ENCODE measurements at regions not wholly inside any gene's neighbourhood (a gene's known extent, or its start where the extent isn't known, plus 50 kb on each side); places are given as distances from the start of the nearest gene placed in this dataset.

DNA sequence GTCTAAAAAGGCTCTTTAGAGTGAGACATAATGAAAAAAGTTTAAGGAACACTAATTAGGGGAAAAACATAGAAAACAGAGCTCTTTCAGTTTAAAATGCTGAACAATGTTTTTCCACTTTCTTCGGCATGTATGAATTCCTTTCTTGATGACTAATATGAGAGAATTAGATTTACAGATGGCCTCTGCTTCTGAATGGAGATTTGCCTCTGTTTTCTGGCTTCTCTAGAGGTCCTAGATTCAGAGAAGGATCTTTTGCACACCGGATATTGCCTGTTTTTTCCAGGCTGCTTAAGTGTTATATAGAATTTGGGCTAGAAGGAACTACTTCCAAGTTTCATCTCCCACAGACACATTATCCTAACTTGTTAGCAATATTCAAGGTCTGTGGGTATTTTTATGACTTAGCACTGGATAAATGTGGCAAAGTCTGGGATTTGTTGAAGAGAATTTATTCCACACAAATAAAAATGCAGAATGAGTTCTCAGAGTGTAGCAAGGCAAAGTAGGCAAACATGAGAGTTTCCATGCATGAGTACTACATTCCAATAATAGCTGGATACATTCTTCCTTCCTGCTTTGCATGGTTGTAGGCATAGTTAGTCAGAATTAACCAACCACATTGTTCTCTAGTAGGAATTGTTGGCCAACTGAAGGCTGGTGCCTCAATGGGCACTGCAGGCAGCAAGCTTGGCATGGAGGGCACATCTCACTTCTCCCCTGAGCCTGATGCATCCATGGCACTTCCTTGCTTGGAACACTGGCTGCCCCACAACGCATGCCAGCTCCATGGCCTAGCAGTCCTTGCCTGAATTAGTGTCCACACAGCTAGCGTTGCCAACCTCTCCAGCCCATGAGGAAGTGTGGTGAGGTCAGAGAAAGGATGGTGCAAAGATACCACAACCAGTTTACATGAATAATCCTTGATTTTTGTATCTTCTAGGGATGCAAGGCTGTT lies 224.2 kb downstream of the CLIC5 start:
- no peak for DNase-seq (ENCODE audit: low read depth in 2 of 3, low spot score in 2 of 3)

GRCh38 chr6:45789238-45789637 lies 226.4 kb downstream of the CLIC5 start:
- no peak for DNase-seq (ENCODE audit: low read depth in 2 of 3, low spot score in 2 of 3)

- no peak for DNase-seq (ENCODE audit: low read depth in 2 of 3, low spot score in 2 of 3)
Observed at GRCh38 chr6:45787384-45787783, 228.3 kb downstream of the CLIC5 start.

DNA sequence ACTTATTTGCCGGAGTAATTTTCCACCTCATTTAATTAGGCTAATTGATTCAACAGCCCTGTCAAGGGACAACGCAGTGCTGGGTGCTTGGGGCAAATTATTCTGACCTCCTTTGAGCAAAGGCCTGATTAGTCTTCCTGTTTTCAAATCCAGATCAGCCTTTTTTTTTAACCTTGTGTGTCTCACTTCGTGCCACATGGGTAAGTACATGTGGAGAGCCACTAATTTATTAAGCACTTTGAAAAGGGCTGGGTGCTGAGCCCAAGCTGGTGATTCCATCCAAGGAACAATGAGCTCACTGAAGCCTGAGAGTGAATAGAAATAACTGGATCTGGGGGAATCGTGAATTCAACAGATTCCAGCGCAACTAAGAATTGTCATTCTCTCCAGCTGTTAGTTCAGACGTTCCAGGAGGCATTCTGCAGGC lies 229.3 kb downstream of the CLIC5 start:
- no peak for DNase-seq (ENCODE audit: low read depth in 2 of 3, low spot score in 2 of 3)

DNA sequence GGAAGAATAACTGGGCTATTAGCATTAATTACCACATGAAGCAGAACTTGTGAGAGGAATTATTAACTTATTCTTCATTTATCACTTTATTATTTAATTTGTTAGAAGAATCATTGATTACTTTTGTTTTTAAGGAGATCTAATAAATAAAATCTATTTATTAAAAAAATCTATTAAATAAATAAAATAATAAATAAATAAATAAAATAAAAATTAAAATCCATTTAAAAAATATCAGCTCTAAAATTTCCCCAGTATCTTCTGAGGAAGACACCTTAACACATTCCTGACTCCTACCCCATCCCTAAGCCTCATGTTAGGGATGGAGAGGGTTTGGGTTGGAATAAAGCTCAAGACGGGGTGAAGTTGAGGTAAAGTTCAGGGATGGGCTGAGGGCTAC lies 231.4 kb downstream of the CLIC5 start:
- no peak for DNase-seq (ENCODE audit: low read depth in 2 of 3, low spot score in 2 of 3)

DNA sequence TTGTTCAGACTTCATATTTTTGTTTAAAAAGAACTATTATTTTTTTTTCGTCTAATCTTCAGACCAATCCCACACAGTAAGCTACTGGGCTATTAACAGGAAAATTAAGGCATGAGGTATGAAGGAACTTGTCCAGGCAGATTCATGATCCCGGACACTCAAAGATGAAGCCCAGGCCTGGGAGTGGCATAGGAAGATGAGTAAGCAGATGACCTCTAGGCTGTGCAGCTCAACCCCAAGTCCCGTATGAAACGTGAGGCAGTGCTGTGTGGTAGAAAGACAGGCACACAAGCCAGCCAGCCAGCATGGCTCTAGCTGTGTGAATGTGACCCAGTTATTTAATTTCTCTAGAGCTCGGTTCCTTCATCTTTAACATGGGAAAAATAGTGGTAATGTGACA lies 231.9 kb downstream of the CLIC5 start:
- DNase-seq (ENCODE audit: low read depth in 2 of 3, low spot score in 2 of 3) = no peak

- DNase-seq (ENCODE audit: low read depth in 2 of 3, low spot score in 2 of 3) = no peak
Observed at GRCh38 chr6:45781890-45782289, 233.8 kb downstream of the CLIC5 start.

DNA sequence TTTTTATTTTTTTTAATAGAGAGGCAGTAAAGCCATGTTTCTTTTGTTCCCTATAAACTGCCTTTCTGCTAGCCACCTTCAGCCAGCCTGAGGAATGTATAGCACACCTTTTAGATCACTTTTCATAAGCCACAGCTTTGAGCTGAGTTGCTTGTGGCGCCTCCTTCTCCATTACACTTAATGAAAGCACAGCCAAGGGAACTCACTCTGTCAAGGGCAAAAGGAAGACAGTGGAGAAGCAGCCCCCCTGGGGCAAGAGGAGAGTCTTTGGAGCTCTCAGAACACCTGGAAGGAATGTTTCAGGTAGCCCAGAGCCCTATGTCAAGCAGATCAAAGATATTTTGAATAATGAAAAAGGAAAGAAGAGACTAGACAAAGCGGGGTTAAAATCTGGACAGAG lies 235.1 kb downstream of the CLIC5 start:
- no peak for DNase-seq (ENCODE audit: low read depth in 2 of 3, low spot score in 2 of 3)

DNA sequence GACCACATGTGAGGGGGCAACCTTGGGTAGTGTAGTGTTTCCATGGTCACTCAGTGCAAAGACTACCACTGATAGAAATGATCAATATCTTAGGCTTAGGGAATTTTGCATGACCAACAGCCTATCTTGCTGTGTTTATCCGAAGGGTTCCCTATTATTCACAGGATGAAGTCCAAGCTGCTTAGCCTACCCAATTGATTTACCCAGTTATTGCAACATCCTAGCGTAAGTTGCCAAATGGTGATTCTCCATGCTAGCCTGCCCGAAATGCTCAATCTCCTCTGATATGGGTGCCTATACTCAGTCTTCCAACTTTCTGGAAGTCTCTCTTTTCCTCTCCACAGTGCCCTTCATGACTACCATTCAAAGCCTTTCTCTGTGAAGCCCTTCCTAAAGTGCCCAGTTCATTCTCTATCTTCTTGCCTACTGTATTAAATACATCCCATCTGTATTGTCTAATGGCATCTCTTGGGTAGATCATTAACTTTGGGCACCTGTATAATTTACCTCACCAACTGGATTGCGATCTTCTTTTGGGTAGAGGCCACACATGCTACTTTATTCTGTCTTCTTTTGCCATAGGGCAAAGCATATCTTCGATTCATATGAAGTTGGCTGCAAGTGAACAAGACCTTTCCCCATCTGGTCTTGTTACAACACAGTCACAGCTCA lies 240.5 kb downstream of the CLIC5 start:
- no peak for DNase-seq (ENCODE audit: low read depth in 2 of 3, low spot score in 2 of 3)

- no peak for DNase-seq (ENCODE audit: low read depth in 2 of 3, low spot score in 2 of 3)
Observed at GRCh38 chr6:45773906-45774305, 241.8 kb downstream of the CLIC5 start.

DNA sequence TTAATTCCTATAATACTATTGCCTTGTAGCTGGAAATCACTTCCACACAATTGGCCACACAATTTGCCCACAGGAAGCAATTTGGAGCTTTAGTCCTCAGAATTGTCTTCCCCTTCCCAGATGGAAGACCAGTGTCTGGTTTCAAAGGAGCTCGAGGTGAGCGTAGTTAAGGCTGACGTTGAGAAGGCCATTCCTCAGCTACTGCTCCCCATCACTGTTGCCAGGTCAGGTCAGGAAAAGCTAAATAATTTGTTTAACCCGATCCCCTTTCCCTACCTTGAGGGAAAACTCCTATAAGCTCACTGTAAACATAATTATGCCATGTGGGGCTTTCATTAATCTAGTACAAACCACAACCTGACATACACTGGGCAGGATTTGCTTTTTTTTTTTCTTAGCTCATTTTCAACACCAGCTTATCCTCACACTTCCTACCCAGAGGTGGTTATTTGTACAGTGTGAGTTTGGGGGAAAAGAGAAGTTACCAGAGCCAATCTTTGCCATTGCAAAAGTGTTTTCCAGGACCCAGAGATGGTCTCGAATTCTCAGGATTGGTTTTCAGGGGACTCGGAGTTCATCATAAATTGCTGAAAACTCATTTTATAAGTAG lies 242.7 kb downstream of the CLIC5 start:
- no peak for DNase-seq (ENCODE audit: low read depth in 2 of 3, low spot score in 2 of 3)

DNA sequence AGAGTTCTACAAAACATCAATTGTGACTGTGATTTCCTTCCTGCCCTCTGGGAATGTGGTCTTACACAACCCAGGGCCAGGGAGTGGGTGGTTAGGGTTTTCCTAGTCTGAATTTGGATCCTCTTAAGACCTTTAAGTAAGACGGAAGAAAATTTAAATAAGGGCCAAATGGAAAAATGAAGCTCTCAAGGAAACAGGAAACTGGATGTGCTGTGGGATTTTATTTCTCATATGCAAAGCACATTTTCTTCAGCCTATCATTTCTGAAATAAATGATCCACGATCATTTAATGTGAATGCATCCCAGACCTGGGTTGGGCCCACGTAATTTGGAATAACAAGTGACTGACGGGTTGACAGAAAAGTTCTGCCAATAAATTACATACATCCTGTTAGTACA lies 243.6 kb downstream of the CLIC5 start:
- DNase-seq (ENCODE audit: low read depth in 2 of 3, low spot score in 2 of 3) = no peak

GRCh38 chr6:45763281-45763680 lies 252.4 kb downstream of the CLIC5 start:
- no peak for DNase-seq (ENCODE audit: low read depth in 2 of 3, low spot score in 2 of 3)

DNA sequence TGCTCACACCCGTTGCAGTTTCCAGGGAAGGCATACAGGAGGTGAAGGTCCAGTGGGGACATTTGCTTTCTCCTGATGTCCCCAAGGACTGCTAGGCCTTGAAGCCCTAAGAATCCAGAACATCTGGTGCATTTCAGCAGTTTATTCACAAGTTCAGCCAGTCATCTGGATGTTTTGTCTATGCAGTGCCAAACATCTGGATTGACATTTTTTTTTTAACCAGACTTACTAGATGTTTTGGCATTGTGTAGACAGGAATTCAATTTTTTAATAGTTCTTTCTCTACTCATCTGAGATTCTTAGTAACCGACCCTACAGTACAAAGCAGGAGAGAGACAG lies 256.2 kb downstream of the CLIC5 start:
- no peak for DNase-seq (ENCODE audit: low read depth in 2 of 3, low spot score in 2 of 3)

DNA sequence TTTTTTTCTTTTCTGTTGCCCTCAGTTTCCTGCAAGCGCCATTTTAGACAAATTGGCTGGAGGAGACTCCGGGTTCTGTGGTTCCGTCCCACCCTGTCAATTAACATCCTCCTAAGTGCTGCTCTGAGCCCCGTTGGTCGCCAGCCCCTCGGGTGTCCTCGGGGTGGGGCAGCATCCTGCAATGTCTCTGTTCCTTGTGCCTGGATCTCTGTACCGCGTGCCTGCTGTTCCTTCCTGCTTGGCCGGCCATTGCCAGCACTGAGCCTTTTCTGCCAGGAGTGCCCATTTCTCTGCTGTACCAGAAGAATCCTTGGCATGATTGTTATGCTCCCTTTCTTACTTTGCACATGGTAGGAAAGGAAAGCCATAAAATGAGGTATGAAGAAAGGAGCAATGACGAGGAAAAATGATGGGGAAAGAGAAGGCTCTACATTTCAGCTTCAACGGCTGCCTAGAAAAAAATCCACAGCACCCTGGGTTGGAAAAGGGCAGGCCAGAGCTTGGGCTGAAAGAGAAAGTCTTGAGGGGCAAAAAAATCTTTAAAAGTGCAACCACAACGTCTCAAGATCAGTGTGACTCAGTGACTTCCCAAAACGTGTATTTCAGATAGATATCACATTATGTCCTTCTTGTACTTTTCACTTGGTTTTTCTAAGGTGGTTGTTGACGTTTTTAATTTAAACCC lies 256.7 kb downstream of the CLIC5 start:
- DNase-seq (ENCODE audit: low read depth in 2 of 3, low spot score in 2 of 3) = no peak

DNA sequence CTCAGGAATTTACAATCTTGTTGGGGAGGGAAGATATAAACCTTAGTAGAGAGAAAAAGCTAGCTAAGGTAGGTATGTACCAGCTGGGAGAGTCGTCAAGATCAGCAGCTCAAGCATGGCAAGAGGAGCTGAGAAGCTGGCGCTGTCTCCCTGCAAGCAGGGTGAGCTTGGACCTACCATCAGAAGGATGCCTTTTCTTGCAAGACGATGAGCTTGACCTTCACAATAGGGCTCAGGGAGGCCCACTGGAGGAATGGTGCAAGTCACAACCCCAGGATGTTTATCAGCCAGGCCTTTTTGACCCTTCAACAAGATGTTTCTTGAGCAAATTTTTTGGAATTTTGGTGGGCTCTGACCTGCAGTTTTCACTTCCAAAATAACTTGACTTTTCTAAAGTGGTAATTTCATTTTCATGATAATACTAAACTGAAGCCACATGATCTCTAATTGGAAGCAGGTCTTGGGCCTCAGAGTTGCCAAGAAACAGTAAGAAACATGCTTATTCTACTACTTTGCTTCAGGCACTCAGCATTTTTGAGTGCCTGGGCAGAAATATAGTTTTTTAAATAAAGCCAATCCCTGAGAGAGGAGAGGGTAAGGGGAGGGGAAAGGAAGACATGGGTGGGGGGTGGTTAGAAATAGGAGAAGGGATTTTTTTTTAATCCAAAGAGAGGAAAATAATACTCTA lies 258.1 kb downstream of the CLIC5 start:
- no peak for DNase-seq (ENCODE audit: low read depth in 2 of 3, low spot score in 2 of 3)

- no peak for DNase-seq (ENCODE audit: low read depth in 2 of 3, low spot score in 2 of 3)
Observed at GRCh38 chr6:45756606-45757005, 259.1 kb downstream of the CLIC5 start.

- DNase-seq (ENCODE audit: low read depth in 2 of 3, low spot score in 2 of 3) = no peak
Observed at GRCh38 chr6:45754432-45754831, 261.2 kb downstream of the CLIC5 start.

DNA sequence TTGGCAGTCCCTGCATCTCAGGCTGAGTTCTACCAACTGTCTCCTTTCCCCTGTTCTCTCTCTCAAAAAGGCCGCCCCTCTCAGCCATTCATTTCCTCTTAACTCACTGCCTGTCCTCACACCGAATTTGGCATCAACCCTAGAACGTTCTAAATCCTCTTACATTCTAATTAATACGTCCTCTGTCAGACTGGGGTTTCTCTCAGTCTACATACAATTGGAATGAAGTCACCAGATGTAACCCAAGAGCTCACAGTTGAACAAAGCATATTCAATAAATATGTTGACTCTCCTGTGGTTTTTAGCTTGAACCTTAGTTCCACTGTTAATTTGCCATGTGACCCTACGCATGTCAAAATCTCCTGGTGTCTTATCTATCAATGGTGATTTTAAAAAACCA lies 269.6 kb downstream of the CLIC5 start:
- DNase-seq (ENCODE audit: low read depth in 2 of 3, low spot score in 2 of 3) = no peak

DNA sequence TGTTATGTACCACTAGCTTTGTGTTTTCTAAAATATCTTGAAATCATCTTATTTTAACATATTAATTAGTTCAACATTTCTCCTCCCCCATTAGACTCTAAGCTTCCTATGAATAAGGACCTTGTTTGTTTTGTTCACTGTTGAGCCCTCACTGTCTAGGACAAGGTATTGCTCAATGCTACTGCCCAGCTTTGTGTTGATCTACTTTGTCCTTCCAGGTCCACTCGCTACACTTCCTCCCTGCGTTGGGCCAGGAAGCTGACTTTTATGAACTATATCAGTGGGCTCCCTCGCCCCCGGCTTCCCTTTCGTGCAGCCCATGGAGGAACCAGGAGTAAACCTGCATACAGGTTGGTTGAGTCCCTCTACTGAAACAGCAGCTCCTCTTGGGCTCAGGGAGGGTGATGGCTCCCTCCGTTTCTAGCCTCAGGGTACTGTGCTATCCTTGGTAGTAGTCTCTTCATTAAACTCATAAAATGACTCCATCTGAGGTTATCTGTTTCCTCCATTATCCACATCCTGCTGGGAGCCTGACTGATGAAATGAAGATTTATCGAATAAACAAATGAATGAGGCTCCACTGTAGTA lies 272.5 kb downstream of the CLIC5 start:
- no peak for DNase-seq (ENCODE audit: low read depth in 2 of 3, low spot score in 2 of 3)

DNA sequence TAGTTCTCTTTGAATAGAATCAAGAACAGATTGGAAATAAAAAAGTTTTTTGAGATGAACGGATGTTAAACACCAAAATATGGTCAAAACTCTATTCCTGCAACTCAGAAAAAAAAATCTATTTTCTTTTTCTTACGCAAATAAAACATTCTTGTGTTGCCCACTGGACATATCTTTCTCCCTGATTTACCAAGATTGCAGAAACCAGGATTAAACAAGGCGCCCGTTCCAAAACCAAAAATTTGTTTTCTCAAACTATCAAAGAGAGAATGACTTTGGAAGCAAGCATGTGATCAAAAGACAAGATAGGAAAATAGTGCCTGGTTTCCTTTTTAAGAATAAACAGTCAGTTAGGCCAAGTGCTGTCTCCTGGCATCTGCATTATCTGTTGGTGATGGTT lies 273.1 kb downstream of the CLIC5 start:
- no peak for DNase-seq (ENCODE audit: low read depth in 2 of 3, low spot score in 2 of 3)
